ENCODE measurements at regions not wholly inside any gene's neighbourhood (a gene's known extent, or its start where the extent isn't known, plus 50 kb on each side); places are given as distances from the start of the nearest gene placed in this dataset.

DNA sequence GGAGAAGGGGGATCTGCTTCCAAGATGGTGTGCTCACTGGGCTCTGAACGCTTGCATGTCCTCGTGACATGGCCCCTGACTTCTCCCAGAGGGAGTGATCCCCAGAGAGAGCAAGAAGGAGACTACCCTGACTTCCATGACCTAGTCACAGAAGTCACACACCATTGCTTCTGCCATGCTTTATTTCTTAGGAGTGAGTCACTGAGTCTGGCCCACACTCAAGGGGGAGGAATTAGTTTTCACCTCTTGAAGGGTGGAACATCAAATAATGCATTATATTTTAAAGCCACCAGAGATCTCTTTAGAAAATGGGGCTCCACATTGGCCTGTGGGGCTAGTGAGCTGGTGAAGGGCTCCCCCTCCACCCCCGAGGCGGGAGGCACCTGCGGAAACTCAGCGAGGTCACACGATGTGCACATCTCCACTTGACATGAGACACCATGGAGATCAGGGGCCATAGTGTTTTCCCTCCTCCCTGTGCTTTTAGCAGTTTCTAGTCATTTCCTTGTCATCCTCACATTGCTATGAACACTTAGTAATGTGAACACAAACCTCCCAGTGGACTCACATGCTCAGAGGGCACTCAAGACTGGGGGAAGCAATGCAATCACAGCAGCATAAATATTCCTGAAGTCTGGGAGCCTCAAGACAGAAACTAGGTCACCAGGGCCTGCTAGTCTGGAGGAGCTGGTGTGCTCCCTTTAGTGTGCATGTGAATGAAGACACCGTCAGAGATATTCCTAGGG, 87.4 kb upstream of the FZD10 start:
- no peak for DNase-seq

DNA sequence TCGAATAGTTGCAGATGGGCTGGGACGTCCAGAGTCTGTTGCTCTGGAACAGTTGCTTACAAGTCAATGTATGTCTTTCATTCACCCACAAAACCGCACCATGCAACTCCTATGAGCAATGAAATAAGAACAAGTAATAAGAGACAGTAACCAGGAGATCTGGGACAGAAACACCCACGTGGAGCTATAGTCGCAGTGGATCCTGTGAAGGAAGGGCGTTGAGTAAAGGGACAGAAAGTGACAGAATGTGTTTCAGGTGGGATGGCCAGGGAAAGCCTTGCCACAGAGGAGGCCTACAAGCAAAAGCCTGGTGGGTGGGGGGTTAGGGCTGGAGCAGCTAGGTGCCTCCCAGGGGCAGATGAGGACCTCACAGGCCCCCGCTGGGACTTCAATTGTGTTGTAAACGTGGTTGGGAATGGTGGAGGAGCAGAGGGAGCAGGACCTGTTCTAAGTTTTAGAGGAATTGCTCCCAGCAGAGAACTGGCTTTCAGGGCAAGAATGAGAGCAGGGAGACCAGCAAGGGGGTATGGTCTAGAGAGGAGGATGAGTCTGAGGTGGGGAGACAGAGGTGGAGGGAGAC, 86.7 kb upstream of the FZD10 start:
- no peak for DNase-seq

DNA sequence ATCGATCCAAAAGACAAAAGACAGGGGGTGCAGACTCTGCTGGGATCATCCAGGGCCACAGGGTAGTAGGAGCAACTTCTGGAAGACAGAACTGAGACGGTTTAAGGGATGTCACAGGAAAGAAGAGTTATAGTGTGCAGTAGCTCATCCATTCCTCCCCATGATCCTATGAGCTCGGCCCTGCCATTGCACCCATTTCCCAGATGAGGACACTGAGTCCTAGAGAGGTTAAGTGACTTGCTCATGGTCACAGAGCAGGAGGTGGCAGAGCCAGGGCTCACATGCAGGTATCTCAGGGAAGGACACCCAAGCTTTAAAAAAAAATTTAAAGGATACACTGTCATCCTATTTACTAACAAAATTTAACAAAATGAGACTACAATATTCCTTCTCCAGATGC, 86.1 kb upstream of the FZD10 start:
- DNase-seq, result no peak

DNA sequence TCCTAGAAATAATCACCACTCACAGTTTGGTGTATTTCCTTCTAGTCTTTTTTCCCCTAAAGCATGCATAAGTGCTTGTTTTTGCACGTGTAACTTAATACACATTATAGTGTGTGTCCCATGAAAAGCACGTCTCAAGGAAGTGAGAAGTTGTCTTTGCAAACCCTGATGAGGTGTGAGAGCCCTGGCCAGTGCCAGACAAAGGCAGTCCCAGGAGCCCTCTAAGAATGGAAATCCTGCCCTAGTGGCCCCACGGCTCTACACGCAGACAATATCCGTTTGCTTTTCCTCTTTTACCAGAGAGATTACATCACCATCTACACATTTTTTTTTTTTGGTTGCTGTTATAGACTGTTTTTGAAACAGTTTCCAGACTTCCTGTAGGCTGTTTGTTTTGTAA, 85.5 kb upstream of the FZD10 start:
- no peak for DNase-seq

DNA sequence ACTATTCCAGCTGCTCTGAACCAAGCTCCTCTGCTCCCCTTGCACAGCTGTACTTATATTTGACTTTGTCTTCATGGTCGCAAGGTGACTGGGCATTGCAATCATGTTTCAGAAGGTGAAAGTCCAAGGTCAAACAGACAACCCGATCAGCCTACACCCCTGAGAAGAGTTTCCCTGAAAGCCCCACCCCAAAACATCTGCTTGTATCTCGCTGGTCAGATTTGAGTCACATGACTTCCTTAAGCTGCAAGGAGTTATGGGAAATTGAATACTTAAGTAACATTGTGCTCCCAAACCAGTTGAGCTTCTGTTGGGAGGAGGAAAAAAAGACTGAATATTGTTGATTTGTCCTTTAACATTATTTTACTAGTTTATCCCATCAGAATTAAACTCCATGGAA, 83.4 kb upstream of the FZD10 start:
- DNase-seq, result no peak

DNA sequence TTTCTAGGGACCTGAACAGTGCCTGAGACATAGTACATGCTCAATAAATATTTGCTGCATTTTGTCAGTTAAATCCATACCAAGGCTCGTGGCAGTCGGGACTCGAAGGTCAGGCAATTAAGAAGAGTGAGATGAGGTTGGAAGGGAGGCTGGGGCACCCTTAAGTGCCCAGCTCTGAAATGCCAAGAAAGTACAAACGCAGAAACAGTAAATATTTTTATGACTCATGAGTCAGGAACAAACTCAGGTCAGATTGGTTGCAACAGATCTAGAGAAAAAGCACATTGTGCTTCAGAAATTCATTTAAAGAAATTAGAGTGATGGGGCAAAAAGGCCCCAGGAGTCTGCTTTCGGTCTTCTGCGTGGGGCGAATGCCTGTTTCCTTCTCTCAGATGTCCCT, 83.0 kb upstream of the FZD10 start:
- no peak for DNase-seq

DNA sequence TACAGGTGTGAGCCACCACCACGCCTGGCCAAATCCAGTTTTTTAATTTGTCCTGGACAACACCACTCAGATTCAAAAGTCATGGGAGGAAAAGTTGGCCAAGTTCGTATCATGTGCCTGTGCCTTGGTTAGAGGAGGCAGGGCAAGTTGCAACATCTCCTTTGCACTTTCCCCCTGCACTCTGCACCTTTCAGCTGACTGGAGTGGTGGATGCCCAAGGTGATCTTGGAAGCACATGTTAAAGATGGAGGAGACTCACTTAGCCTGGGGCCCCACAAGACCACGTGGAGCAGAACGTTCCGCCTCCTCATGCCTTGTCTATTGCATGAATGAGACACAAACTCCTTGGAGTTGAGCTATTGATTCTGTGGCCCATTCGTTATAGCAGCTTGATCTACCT, 82.1 kb upstream of the FZD10 start:
- no peak for DNase-seq

DNA sequence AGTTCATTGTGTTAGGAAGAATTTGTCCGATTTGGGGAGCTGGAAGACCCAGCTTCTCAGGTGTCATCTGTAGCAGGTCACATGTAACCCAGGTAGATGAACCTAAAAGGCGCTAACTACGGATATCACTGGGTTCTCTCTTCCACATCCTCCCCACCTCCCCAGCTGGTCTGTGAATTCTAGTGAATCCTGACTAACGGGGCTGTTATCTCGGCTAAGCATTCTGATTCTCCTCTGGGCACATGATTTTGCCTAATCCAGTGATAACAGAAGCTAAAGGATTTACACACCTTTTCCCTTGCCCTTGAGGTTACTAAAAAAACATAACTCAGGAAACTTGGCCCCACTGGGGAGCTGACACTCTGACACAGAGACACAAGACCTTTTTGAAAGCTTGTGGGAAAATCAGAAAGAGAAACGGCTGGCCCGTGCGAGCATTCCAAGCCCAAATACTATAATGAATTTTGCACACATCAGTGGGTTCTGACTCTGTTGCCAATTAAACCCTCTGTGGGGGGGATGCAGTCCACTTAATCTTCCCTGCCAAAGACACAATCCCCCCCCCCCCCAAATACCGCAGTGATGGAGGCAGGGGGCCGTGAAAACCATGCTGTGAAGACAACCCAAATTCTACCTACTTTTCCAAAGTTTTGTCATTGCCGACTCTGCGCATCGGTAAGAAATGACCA, 81.0 kb upstream of the FZD10 start:
- DNase-seq, result no peak

DNA sequence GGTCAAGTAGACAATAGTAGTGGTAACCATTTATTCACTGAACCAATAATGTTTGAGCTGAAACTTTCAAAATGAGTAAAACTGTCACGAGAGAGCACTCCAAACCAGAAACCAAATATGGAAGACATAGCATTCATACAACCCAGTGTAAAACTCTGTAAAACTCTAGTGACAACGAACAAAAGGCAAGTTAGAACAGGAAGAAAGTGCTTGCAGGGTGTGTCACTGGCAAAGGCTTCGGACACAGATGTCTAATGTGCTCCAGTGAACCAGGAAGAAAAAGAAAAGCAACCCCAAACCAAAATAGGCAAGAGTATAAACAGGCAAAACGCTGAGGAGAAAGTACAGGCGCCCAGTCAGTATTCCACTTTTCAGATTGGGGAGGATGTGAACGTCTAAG, 79.3 kb upstream of the FZD10 start:
- DNase-seq, result no peak

DNA sequence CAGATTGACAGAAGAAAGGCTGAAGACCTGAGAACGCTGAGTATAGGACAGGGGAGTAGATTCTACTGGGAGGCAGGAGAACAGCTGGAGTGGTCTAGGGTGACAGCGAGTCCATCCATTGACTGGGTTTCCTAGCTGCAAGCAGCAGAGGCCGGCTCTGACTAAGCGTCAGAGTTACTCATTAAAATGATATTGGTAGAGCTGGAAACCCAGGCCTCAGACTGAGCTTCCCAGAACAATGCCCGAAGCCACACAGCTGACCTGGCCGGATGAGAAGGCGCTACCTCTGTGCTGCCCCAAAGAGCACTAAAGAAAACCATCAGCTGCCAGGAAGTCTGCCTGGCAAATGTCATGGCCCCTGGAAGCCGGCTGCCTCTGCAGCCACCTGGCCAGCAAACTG, 78.5 kb upstream of the FZD10 start:
- DNase-seq, result no peak

DNA sequence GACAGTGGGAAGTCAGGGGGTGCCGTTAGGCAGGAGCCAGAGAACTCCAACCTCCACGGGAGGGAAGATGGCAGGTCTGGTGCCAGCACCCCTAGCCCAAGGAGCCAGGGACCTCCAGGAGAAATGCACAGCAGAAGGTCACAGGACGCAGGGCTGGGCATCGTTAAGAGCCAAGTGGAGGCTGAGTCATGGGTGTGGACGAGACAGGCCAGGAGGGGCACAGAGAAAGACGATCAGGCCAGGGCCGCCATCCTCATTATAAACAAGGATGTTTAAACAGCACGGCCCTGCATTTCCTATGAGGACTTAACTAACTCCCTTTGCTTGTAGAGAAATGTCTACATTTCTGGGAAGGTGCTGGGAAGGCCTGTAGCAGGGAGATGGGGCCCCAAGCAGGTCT, 77.9 kb upstream of the FZD10 start:
- DNase-seq, result no peak

DNA sequence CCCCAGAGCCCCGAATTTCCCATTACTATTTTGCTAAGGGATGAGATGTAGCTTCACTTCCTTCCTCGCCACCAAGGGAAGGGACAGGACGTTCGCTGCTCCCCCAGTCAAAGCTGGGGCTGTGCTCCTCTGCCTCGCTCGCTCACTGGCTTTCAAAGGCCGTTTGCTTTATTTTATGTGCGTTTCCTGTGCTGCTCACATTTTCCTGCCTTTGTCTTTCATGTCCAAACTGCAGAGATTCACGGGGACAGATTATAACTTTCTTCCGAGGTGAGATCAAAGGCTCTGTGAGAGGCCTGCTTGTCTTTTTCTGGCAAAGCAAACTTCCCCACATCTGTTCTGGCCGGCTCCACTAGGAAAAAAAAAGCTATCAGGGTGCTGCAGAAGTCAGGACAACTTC, 76.0 kb upstream of the FZD10 start:
- DNase-seq, result peak; percentile 57

DNA sequence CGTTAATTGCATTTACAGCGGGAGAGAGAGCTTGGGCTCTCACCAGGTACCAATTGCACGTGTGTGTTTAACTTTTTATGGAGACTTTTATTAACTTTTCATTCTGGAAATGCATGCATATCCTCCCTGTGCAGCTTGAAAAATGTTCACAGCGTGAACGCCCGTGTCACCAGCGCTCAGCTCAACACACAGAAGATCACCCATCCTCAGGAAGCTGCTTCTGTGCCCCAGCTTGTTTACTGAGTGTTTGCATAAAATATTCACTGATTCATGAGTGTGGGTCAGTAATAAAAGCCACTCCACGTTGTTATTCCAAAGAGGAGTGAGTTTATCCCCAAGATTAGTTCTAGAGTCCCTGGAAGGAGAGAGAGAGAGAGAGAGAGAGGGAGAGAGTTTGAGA, 75.5 kb upstream of the FZD10 start:
- DNase-seq, result no peak

DNA sequence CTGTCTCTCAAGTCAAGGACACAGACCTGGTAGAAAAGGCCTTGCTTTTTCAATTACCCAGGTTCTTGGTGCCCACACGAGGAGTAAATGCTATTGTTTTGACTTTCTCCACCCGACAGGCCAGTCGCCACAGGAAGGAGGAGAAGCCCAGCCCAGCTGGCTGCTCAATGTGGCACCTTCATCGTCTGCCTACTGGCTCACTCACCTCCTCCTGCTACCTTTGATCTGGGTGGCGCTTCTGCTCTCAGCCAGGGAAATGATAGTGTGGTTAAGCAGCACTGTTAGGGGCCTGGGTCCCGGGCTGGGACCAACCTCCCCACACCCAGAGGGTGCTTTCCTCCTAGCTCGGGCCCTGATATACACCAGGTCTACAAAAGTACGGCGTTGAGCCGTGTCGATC, 75.0 kb upstream of the FZD10 start:
- DNase-seq, result no peak

DNA sequence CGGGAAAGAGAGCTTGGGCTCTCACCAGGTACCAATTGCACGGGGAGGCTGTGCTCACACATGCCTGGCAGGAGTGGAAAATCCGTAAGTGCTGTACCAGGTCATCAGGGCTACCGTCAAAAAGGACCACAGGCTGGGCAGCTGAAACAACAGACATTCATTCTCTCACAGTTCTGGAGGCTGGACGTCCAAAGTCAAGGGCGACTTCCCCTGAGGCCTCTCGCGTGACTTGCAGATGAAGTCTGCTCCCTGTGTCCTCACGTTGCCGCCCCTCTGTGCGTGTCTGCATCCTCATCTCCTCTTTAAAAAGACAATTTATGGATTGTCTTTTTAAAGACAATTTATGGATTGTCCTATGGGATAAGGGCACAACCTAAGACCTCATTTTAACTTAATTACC, 73.8 kb upstream of the FZD10 start:
- no peak for DNase-seq

DNA sequence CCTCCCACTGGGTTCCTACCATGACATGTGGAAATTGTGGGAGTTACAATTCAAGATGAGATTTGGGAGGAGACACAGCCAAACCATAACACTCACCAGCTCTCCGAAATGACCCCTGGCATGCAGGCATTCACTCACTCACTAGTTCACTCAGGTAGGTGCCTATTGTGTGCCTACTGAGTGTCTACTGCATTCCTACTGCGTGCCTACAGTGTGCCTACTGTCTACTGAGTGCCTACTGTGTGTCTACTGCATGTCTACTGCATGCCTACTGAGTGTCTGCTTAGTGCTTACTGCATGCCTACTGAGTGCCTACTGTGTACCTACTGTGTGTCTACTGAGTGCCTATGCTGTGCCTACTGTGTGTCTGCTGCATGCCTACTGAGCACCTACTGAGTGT, 71.7 kb upstream of the FZD10 start:
- no peak for DNase-seq

DNA sequence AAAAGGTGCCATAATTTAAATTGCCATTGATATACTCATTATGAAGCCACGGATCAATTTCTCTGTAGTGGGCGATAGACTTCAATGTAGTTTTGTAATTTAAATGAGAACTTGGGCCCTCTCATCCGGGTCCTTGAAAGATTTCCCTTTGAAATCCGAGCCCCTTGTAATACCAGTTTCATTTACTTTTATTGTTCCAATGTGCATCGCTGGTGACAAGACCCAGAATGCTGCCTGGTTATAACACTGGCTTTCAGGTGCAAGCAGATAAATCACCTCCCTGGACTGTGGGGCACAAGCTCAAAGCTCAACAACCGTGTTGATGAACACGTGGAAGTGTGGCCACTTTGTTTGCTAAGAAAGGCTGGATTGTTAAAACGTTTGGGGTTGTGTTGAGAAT, 68.9 kb upstream of the FZD10 start:
- DNase-seq, result no peak

DNA sequence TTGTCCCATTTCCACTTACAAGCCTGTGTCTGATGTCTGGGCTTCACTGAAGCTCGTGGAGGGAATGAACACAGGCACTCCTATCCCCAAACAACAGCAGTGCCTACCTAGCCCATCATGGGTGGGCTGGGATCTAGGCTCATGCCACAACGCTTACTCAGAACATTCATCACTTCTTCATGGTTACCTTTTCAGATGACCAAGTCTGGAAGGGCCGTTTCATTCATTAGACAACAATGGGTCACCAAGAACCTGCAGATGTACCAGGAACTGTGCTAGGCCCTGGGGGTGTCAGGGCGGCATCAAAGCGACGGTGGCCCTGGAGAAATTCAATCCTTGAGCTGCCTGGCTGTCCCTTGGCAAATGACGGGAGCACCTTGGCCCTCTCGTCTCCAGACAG, 64.9 kb upstream of the FZD10 start:
- DNase-seq, result no peak

DNA sequence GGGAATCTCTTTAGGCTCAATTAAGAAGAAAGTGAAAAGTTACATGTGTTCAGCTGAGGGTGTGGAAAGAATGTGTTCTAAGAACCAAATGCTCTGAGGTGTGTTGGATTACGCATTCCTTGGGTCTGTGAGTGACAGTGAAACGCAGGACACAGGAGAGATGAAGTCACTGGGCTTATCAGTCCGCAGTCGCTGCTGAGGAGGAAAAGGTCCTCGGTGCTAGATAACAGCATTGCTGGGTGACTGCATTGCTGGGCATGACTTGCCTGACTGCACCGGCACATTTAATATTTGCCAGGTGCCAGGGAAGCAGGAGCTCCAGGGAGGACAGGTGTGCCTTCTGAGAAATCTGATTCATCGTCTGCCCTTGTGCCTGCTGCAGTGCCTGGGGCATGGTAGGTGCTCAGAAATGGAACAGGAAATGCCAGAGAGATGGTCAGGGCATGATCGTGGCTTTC, 64.4 kb upstream of the FZD10 start:
- no peak for DNase-seq

DNA sequence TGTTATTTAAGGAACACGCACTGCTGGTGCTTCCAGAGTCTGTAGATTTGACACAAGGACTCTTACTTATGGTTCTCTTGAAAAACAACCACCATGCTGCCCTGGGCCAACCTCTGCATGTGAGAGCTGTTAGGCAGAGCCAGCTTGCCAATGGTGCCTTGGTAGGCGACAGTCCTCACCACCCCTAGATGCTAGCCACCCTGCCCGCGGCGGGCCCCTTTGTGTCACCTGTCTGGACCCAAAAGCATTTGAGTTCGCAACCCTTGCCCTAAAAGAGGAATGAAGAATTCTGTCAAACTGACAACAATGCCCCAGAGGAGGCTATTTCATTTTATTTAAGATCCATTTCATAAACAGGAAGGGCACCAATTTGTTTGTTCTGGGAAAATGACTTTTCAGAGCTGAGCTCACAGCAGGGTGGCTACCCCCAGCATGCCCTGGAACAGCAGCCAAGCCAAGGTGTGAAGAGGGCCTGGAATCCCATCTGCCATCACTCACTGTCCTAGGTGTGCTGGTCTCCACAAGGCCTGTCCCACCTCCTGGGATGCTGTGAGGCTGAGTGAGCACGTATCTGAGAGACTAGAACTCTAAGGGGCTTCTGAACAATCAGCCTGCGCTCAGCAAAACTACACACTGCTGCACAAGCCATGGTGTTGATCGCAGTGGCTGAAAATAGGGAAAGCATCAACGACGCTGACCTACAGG, 63.8 kb upstream of the FZD10 start:
- no peak for DNase-seq

DNA sequence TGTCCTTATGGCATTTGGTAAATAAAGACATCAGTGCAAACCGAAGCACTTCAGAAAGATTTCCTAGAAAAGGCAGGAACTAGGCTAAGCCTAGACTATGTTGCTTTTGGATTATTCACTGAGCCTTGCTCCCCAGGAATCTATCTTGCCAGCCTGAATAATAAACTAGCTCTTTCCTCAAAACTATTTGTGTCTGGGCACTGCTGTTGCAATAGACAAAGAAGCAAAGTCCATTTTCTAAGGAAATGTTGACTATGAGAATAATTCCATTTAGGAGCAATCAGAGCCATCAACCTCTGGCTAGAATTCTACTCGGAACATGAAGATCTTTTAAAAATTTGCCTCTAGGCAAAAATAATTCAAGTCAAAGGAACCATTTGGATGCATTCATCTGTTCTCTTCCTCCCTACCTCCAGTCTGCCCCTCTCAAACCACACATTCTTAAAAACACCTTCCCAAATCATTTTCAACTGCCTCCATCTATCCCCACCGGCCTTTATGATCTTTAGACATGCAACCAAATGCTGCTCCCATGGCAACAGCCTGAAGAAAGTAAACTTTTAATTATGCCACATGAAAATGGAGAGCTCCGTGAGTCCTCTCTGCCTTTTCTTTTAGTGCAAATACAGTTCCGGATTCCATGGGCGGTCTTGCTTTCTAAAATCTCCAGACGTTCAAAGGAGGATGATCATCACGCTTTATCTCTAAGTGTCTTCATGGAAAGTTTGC, 61.5 kb upstream of the FZD10 start:
- DNase-seq, result no peak

DNA sequence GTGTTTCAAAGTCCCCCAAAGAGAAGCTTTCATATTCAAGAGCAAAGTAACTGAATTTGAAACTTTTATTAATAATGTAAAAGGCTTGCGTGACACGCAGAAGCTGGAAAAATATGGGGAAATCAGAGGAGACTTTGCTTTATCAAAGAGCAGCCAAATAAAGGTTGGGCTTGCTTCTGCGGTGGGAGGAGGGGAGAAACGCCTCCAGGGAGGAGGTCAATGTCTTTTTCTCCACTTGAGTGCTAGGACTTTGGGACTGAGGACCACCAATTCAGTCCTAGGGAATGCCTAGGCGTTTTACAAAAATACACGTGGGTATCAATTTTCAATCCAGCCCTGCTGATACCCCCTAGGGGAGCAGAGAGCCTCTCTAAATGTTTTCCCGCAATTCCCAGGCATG, 60.9 kb upstream of the FZD10 start:
- DNase-seq, result no peak

DNA sequence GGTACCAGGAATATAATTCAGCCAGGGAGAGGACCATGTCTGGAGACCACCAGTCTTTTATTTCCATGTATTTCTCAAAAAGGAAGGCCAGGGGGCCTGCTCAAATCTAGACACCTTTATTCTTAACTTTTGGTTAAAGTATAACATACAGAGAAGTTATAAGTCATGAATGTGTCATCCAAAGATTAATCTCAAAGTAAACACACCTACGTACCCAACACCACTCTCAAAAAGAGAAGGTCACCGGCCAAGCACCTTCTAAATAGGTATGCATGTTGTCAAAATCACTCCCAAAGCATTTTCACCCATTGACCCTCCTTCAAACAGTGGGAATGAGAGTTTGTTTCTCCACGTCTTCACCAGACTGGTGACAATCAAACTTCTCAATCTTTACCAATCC, 60.0 kb upstream of the FZD10 start:
- DNase-seq, result no peak

All from hindlimb muscle (tissue), 1 donor.